Body of pancreas (tissue), 4 donors: ENCODE measurements at regions not wholly inside any gene's neighbourhood (a gene's known extent, or its start where the extent isn't known, plus 50 kb on each side); places are given as distances from the start of the nearest gene placed in this dataset.

ENCODE experiments used
- CTCF ChIP-seq, 7 experiments: fragments of 450-650 bp in 4 of 7; fragments of 200-600 bp in 3 of 7; sonication (generic) in 3 of 7; IDR thresholded peaks; one replicate each; pipeline ENCODE4 v1.5.1; 2016 to 2019; ENCODE audit warnings: antibody characterized with exemption in 7 of 7
- POLR2A ChIP-seq, 3 donors: fragments of 450-650 bp; IDR thresholded peaks; one replicate each; pipeline ENCODE4 v1.6.1; 2016; ENCODE audit warnings: antibody characterized with exemption in 3 of 3, mild to moderate bottlenecking in 2 of 3

GRCh38 chr15:31556494-31557150 is 230.0 kb downstream of the KLF13 start:
- TF ChIP-seq POLR2A (IDR thresholded peaks at IDR 0.05) (no peak), CTCF (IDR thresholded peaks at IDR 0.05) (no peak)
